ENCODE measurements at regions not wholly inside any gene's neighbourhood (a gene's known extent, or its start where the extent isn't known, plus 50 kb on each side); places are given as distances from the start of the nearest gene placed in this dataset.

- TF ChIP-seq, protein P1, sequence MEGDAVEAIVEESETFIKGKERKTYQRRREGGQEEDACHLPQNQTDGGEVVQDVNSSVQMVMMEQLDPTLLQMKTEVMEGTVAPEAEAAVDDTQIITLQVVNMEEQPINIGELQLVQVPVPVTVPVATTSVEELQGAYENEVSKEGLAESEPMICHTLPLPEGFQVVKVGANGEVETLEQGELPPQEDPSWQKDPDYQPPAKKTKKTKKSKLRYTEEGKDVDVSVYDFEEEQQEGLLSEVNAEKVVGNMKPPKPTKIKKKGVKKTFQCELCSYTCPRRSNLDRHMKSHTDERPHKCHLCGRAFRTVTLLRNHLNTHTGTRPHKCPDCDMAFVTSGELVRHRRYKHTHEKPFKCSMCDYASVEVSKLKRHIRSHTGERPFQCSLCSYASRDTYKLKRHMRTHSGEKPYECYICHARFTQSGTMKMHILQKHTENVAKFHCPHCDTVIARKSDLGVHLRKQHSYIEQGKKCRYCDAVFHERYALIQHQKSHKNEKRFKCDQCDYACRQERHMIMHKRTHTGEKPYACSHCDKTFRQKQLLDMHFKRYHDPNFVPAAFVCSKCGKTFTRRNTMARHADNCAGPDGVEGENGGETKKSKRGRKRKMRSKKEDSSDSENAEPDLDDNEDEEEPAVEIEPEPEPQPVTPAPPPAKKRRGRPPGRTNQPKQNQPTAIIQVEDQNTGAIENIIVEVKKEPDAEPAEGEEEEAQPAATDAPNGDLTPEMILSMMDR (IDR thresholded peaks at IDR 0.05; ENCODE audit: low read length): peak; percentile 71
- no peak for TF ChIP-seq EZH2 (IDR thresholded peaks at IDR 0.05; ENCODE audit: borderline replicate concordance, low read length)
Observed at GRCh38 chr17:51435641-51436091, 175.3 kb downstream of the UTP18 start.
